Right ventricle myocardium superior (tissue), 1 donor: ENCODE measurements at regions not wholly inside any gene's neighbourhood (a gene's known extent, or its start where the extent isn't known, plus 50 kb on each side); places are given as distances from the start of the nearest gene placed in this dataset.

Source experiments
- ATAC-seq: fragments of 200-7000 bp; cut with Tn5 transposase; one replicate; pipeline ENCODE4 v1.9.1; 2020; ENCODE audit warnings: mild to moderate bottlenecking; ENCODE audit not compliant: poor library complexity
- DNase-seq: peaks from one replicate; pipeline ENCODE4 v3.0.0-alpha.2; 2020
- intact Hi-C: fragments of 100-400 bp; cut with DNase I; formaldehyde crosslinking; loops from one replicate; pipeline ENCODE4 v1.11.2; 2022
- donor health status: DM: no; HTN: yes; CAD: no; lungs with severe emphysema.

- intact Hi-C loops, result no loop called here
- ATAC-seq, result no peak
- no peak for DNase-seq
Observed at GRCh38 chr2:191738003-191738402, 60.1 kb downstream of the NABP1 start.

DNA sequence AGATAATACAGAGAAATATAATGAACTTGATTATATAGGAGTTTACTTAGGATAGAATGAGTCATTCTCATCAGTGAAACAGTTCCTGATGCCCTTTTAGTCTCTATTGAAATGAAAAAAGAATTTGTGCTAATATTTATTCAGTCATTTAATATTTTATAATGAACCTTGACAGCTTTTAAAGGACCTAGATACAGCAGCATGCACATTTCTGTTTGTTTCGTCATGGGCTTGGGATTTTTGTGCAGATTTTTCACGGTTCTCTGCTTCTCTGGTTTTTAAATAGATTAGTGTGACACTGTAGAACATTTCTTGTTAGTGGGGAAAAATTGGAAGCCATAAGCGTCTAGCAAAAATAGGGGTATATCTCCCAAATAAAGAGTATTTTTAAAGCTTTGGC is 60.7 kb downstream of the NABP1 start:
- no peak for ATAC-seq
- intact Hi-C loops, result no loop called here
- DNase-seq, result no peak

DNA sequence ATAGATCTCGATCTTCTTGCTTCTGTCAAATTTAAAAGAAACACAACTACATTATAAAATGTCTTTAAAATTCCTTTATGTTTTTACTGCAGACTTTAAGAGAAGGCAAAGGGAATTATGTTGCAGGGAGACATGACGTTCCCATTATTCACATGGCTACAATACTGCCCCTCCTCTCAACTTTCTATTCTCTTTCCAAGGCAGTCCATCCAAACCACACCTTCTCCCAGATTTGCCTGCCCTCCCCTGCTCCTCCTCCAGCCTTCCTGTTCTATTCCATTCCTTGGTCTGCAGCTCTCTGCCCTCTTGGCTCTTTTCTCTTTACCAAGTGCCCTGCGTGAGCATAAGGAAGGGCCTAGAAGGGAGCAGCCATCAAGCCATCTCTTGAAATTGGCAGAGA is 61.3 kb downstream of the NABP1 start:
- ATAC-seq (no peak), DNase-seq (no peak)
- intact Hi-C loops, result no loop called here

DNA sequence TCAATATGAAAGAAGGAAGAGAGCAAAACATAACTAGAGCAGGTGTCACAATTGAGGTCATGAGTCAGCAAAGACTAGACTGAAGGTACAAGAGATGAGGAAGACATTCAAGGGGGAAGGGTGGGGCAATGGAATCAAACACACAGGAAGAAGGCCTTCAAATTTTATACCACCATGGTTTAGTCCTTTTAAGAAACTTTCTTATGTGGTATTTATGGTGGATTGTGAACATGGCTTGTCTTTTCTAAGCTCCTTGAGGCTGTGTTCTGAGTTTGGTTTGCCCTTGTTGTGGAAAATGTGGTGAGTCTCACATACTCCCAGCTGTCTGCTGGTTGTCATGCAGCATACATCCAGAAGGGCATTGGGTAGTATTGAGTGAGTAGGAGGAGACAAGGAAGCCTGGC is 62.1 kb downstream of the NABP1 start:
- intact Hi-C loops, result no loop called here
- no peak for ATAC-seq
- no peak for DNase-seq

DNA sequence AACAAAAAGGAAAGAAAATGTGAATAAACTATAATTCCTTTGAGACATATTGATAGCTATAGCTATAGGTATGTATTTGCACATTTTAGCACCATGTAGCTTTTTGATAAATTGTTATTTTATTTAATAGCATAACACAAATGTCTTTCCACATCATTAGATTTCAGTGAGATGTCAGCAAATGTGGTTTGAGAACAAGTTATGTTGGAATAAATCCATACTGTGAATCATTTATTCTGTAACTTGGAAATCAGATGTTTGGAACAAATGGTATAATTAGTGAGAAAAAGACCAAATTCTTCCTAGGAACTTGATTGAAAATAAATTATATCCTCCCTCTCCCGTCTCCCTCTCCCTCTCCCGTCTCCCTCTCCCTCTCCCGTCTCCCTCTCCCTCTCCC is 62.8 kb downstream of the NABP1 start:
- no peak for ATAC-seq
- no peak for DNase-seq
- intact Hi-C loops, result no loop called here

DNA sequence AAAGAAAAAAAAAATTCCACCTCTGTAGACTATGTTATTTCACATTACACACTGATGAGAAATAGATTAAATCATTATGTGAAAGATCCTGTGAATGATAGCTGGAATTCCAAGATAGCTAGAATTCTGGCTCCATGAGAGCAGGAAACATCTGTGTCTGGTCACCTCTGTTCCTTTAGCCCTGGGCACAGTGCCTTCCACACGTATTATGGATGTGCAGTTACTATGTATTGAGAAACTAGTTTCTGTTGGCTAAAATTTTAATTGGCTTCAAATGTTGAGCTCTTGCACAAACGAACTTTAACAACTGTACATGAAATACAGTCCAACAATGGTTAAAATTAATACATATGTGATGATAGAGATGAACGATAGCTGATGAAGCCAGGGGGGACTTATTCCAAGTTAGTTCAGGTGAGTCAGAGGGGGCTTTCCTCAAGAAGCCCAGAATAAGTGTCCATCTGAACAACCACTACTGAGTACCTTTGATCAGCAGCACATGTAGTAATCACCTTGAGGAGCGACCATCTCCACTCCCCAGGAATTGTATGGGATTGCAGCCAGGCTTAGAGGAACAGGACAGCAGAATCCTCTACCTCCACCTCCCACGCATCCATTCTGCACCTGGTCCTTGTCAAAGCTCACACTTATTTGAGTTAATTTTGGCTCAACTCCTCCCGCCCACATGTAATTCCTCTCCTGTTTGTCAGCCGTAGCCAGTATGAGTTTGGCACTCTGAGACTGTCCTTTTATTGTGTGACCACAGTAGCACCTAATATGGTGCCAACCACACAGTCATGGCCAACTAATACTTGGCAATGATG is 68.6 kb downstream of the NABP1 start:
- no peak for ATAC-seq
- no peak for DNase-seq
- intact Hi-C loops, result no loop called here

GRCh38 chr2:191747170-191747530 is 69.2 kb downstream of the NABP1 start:
- DNase-seq, result no peak
- no peak for ATAC-seq
- intact Hi-C loops, result no loop called here

DNA sequence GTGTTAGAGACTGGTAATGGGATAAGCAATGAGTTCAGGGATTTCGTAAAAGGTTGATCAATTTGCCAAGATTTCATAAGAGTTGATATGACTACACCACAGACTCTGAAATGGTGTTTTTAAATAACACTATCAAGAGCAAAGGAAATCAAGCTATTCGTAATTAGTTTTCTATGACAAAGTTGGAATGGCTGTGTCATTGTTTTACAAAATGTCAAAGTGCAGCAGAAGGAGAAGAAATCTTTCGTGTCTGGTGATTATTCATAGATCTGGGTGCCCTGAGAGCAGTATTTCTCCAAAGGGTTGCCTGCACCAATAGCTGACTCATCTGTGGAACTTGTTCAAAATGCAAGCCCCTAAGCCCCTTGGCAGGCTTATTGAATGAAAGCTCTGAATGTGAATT is 70.1 kb downstream of the NABP1 start:
- ATAC-seq (no peak), DNase-seq (no peak)
- intact Hi-C loops, result no loop called here

GRCh38 chr2:191748528-191749180 is 70.7 kb downstream of the NABP1 start:
- intact Hi-C loops, result no loop called here
- ATAC-seq (no peak), DNase-seq (no peak)

GRCh38 chr2:191749181-191749540 is 71.2 kb downstream of the NABP1 start:
- no peak for ATAC-seq
- intact Hi-C loops, result no loop called here
- DNase-seq, result no peak

DNA sequence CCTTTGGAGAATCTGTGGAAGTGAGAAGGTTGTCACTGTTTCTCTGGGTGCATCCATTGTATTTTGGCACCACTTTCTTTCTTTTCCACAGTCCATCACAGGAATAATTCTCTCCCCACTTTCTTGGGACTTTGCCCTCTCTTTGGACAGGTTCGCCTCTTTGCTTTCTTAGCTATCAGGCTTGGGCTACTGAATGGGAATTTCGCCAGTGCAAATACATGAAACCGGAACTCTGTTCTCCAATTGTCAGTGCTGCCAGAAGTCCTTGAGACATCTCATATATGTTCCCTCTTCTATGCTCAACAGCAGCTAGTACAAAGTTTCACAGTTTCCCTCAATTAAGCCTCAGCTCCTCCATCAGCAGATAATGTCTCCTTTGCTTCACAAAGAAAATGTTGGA is 76.2 kb downstream of the NABP1 start:
- ATAC-seq, result no peak
- no peak for DNase-seq
- intact Hi-C loops, result no loop called here

DNA sequence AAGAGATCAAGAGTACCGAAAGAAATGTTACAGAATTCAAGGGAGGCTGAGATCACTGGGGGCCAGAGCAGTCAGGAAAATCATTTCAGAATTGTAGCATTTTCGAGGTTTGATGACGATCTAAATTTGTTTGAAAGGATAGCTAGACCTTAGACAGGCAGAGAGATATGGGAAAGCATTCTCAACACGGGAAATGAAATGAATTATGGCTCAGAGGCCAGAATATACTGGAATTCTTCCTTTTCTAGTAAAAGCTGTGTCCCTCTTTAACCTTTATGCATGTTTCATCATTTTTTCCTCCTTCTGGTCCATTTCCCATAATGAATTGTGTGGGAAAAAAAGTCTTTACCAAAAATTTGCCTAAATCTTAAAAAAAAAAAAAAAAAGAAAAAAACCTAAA is 78.8 kb downstream of the NABP1 start:
- DNase-seq (no peak), ATAC-seq (no peak)
- intact Hi-C loops, result no loop called here

GRCh38 chr2:191757208-191757607 is 79.3 kb downstream of the NABP1 start:
- intact Hi-C loops, result no loop called here
- no peak for ATAC-seq
- DNase-seq, result no peak

DNA sequence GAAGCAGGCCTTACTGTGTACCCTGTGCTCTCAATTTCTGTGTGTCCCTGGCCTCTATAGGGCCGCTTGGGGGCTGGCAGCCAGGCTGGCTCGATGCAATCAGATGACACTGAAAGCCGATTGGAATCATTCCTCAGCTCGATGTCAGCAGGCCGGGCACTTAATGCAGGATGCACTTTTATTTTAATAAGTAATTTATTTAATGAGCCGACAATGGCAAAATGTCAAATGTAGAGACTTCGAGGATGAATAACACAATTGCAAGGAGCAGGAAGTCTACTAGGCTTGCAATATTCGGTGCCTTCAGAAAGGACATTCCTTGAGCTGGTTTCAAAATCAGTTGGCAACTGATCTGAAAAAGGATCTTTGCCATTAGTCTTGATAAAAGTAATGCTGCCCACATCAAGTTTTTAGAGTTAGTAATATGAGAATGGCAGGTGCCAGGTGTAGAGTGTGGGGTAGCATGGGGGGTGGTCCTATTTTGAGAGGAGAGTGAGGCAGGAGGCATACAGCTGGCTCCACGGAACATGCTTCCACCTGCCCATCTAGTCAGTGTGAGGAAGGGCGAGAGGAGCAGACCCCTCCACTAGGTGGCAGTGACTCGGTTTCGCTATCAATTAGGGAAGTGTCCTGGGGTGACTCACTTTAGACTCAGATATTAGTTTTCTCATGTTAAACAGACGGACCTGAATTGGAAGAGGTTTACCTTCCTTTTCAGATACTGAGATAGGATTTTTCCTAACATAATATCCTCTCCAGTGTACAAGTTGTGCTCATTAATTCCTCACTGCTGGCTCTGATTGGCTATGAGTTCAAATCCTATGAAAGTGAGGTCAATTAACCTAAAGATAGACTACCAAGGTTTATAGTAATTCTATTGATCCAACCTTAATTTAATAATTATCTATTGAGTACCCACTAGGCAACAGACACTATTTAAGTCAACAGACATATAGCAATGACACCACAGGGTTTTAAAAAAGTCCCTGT is 80.9 kb downstream of the NABP1 start:
- ATAC-seq (peak; percentile 72), DNase-seq (no peak)
- intact Hi-C loops, result no loop called here

DNA sequence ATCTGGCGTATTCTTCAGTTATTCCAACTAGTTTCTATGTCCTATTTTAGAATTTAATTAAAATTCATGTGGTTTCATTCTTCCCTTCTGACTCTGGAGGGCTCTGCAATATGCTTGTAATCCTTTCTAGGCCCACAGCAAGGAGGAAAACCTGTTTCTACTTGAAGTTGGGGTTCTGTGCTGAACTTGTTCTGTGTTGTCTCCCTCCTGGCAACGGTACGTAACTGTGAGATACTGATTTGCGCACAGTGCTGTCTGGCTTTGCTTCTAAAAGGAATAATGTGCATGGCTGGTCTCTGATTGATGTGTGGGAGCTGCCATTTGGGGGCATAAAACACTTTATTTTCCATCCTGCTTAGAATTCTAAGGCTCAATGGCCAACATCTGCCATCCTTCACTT is 81.7 kb downstream of the NABP1 start:
- DNase-seq (no peak), ATAC-seq (no peak)
- intact Hi-C loops, result no loop called here

GRCh38 chr2:191760655-191761262 is 82.8 kb downstream of the NABP1 start:
- intact Hi-C loops, result no loop called here
- DNase-seq (no peak), ATAC-seq (no peak)

GRCh38 chr2:191773136-191773535 is 73.8 kb downstream of the CAVIN2 start:
- ATAC-seq, result no peak
- intact Hi-C loops, result no loop called here
- DNase-seq, result no peak

DNA sequence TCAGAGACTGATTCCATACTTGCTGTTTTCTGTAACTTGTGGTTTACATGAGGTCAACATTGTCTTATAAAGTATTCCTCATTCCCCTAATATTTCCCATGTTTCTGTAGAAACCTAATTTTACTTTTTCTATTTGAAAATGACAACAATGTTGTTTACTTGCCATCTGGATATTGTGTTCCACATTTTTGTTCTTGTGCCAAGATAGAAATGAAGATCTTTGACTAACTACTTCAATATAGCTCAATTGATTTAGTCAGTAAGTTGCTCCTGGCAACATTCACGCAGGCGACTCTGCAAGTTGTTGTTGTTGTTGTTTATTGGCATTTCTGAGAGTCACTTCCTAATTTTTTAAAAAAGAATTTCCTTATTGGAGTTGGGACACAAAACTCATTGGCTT is 69.5 kb downstream of the CAVIN2 start:
- ATAC-seq, result no peak
- intact Hi-C loops, result no loop called here
- DNase-seq, result no peak

- ATAC-seq (no peak), DNase-seq (no peak)
- intact Hi-C loops, result no loop called here
Observed at GRCh38 chr2:191778041-191778440, 68.8 kb downstream of the CAVIN2 start.
